GM12878 (cell line): ENCODE measurements at regions not wholly inside any gene's neighbourhood (a gene's known extent, or its start where the extent isn't known, plus 50 kb on each side); places are given as distances from the start of the nearest gene placed in this dataset.

Experiments used
- ATAC-seq: fragments of 200-7000 bp; cut with Tn5 transposase; 3 replicates; pipeline ENCODE4 v1.9.1; 2020; ENCODE audit warnings: mild to moderate bottlenecking, moderate library complexity
- BruUV-seq: library from RNA; stranded (reverse); fragments of 400-500 nt; replicated peaks from 2 replicates; lab custom pipeline; 2021; lab: Mats Ljungman, UMichigan
- CTCF ChIA-PET: fragments of 300-600 bp; sonication (Branson Sonifier 250); formaldehyde crosslinking; extraction: SDS; loops from one replicate; lab custom pipeline; 2021; ENCODE audit warnings: inconsistent platforms; lab: Yijun Ruan, JAX
- POLR2A ChIA-PET: fragments of 350-600 bp; formaldehyde crosslinking; extraction: SDS; loops from one replicate; lab custom pipeline; 2021; ENCODE audit warnings: inconsistent platforms; lab: Charles Lee
- RAD21 ChIA-PET: fragments of 300-600 bp; sonication (Branson Sonifier 250); formaldehyde crosslinking; loops from one replicate; lab custom pipeline; 2023; ENCODE audit warnings: antibody characterized with exemption; ENCODE audit not compliant: unreplicated experiment; lab: Charles Lee
- SMC1A ChIA-PET: fragments of 300-600 bp; sonication (Branson Sonifier 250); formaldehyde crosslinking; loops from one replicate; lab custom pipeline; 2023; ENCODE audit not compliant: unreplicated experiment, uncharacterized antibody; lab: Charles Lee
- DNase-seq: peaks from one replicate; pipeline ENCODE4 v3.0.0-alpha.2; 2011; ENCODE audit warnings: low read depth, low spot score
- FAIRE-seq: peaks from 3 replicates; lab custom pipeline; 2011; peaks lifted over from hg19 to GRCh38; lab: Jason Lieb, UNC
- H2AFZ ChIP-seq: 2 replicates; pipeline ENCODE4 v1.6.0; 2011; ENCODE audit warnings: low read depth, low read length, control low read depth; ENCODE audit not compliant: control insufficient read depth
- H3K27ac ChIP-seq: 2 replicates; pipeline ENCODE4 v1.5.1; 2011; ENCODE audit warnings: control low read depth; ENCODE audit not compliant: control insufficient read depth, insufficient read depth
- H3K27me3 ChIP-seq, 2 experiments: replicated peaks in 1 of 2; 2 replicates each; pipeline versions ENCODE4 v1.6.0 to v1.6.1; 2011; ENCODE audit warnings: low read length in 1 of 2; ENCODE audit not compliant: control insufficient read depth in 2 of 2, insufficient read depth in 2 of 2
- H3K36me3 ChIP-seq, 2 experiments: 2 replicates each; pipeline ENCODE4 v1.5.1; 2011; ENCODE audit warnings: low read length in 1 of 2; ENCODE audit not compliant: control insufficient read depth in 2 of 2, insufficient read depth in 2 of 2
- H3K4me1 ChIP-seq: 2 replicates; pipeline ENCODE4 v1.6.1; 2011; ENCODE audit warnings: mild to moderate bottlenecking, low read length, moderate library complexity, mixed read lengths; ENCODE audit not compliant: control insufficient read depth, insufficient read depth
- H3K4me2 ChIP-seq: 2 replicates; pipeline ENCODE4 v1.6.0; 2011; ENCODE audit warnings: control low read depth; ENCODE audit not compliant: control insufficient read depth, insufficient read depth
- H3K4me3 ChIP-seq: fragments of 200-600 bp; sonication (generic); 2 replicates; pipeline ENCODE4 v1.5.1; 2016
- H3K79me2 ChIP-seq: 2 replicates; pipeline ENCODE4 v1.6.0; 2011; ENCODE audit warnings: low read length; ENCODE audit not compliant: control insufficient read depth, insufficient read depth
- H3K9ac ChIP-seq: 2 replicates; pipeline ENCODE4 v1.8.0; 2011; ENCODE audit warnings: low read length, control low read depth, mixed read lengths; ENCODE audit not compliant: control insufficient read depth, insufficient read depth
- H3K9me3 ChIP-seq: replicated peaks from 3 replicates; pipeline ENCODE4 v1.5.1; 2011; ENCODE audit warnings: mild to moderate bottlenecking, low read length; ENCODE audit not compliant: control insufficient read depth, insufficient read depth
- H4K20me1 ChIP-seq: 2 replicates; pipeline ENCODE4 v1.6.0; 2011; ENCODE audit not compliant: control insufficient read depth, insufficient read depth
- ATF2 ChIP-seq: IDR thresholded peaks from 2 replicates; pipeline ENCODE4 v1.6.1; 2012; ENCODE audit warnings: low read length, inconsistent platforms
- CTCF ChIP-seq, 3 experiments: IDR thresholded peaks in 2 of 3; conservative IDR thresholded peaks in 1 of 3; 2 replicates each; pipeline ENCODE4 v1.5.1; 2011; ENCODE audit warnings: low read depth in 3 of 3, low read length in 3 of 3, mild to moderate bottlenecking in 3 of 3, control low read depth in 2 of 3, moderate library complexity in 2 of 3, inconsistent platforms in 1 of 3, mixed read lengths in 1 of 3; ENCODE audit not compliant: control insufficient read depth in 2 of 3, insufficient read depth in 1 of 3; ENCODE audit errors: extremely low read depth in 1 of 3
- E2F4 ChIP-seq: IDR thresholded peaks from 2 replicates; pipeline ENCODE4 v1.6.1; 2012; ENCODE audit warnings: low read depth, low read length, improper control_type of control experiment
- FOXK2 ChIP-seq: fragments of 450-650 bp; IDR thresholded peaks from 2 replicates; pipeline ENCODE4 v1.6.1; 2017; ENCODE audit warnings: mild to moderate bottlenecking, moderate library complexity
- MAX ChIP-seq: IDR thresholded peaks from 2 replicates; pipeline ENCODE4 v1.6.1; 2012; ENCODE audit warnings: low read depth, low read length, improper control_type of control experiment
- NR2F1 ChIP-seq: fragments of 450-650 bp; conservative IDR thresholded peaks from 2 replicates; pipeline ENCODE4 v1.6.1; 2017; ENCODE audit warnings: mild to moderate bottlenecking
- NRF1 ChIP-seq: conservative IDR thresholded peaks from 2 replicates; pipeline ENCODE4 v1.6.1; 2011; ENCODE audit warnings: mild to moderate bottlenecking, low read depth, low read length, improper control_type of control experiment
- PKNOX1 ChIP-seq: fragments of 450-650 bp; IDR thresholded peaks from 2 replicates; pipeline ENCODE4 v1.6.1; 2016; ENCODE audit warnings: mild to moderate bottlenecking
- USF1 ChIP-seq: IDR thresholded peaks from 2 replicates; pipeline ENCODE4 v1.6.1; 2011; ENCODE audit warnings: borderline replicate concordance, low read depth, mild to moderate bottlenecking, moderate library complexity, mixed read lengths, low read length; ENCODE audit not compliant: insufficient read depth; ENCODE audit errors: extremely low read length
- ZSCAN29 ChIP-seq: fragments of 450-650 bp; IDR thresholded peaks from 2 replicates; pipeline ENCODE4 v1.6.1; 2017; ENCODE audit warnings: mild to moderate bottlenecking, moderate library complexity
- WGBS: methylation state at CpG from one replicate; pipeline ENCODE4 v1.1.6; 2016; ENCODE audit warnings: low lambda C conversion rate; ENCODE audit not compliant: insufficient replicate concordance, insufficient coverage; ENCODE audit errors: missing lambda C conversion rate; 5-methylcytosine and 5-hydroxymethylcytosine counted together
- in situ Hi-C: fragments of 300-500 bp; cut with MboI; formaldehyde crosslinking; loops from 9 replicates; pipeline ENCODE4 v1.14.3; 2018; ENCODE audit warnings: mixed read lengths
- intact Hi-C: fragments of 100-400 bp; cut with micrococcal nuclease; formaldehyde crosslinking; loops from one replicate; pipeline ENCODE4 v1.14.2; 2022; ENCODE audit not compliant: unreplicated experiment

- TF ChIP-seq ATF2 = no peak
Measured at GRCh38 chr16:72501739-72502593, 330.0 kb upstream of the PMFBP1 start (continued).

- no peak for ATAC-seq
- TF ChIP-seq NRF1 = no peak
- TF ChIP-seq CTCF (IDR thresholded peaks at IDR 0.05 in 2 of 3, conservative IDR thresholded peaks at IDR 0.05 in 1 of 3; ENCODE audit: control insufficient read depth in 2 of 3, extremely low read depth in 1 of 3, insufficient read depth in 1 of 3, low read depth in 3 of 3, low read length in 3 of 3) = no peak
- TF ChIP-seq USF1 = no peak
- TF ChIP-seq MAX = no peak
- TF ChIP-seq FOXK2 = no peak
- no peak for TF ChIP-seq E2F4
- TF ChIP-seq ZSCAN29 = no peak
- TF ChIP-seq NR2F1 = no peak
- no peak for TF ChIP-seq PKNOX1
Measured at GRCh38 chr16:72500545-72500944, 328.6 kb upstream of the PMFBP1 start.

More at GRCh38 chr16:72500545-72500944, 328.6 kb upstream of the PMFBP1 start:
- Histone ChIP-seq H3K27ac (no peak overlapping the region), H3K4me2 (no peak overlapping the region), H4K20me1 (no peaks in the 10 kb centered on the region), H3K4me3 (no peak overlapping the region), H3K9ac (no peak overlapping the region), H3K9me3 (no peaks in the 10 kb centered on the region), H3K27me3 (no peaks in the 10 kb centered on the region), H2AFZ (no peak overlapping the region), H3K79me2 (no peaks in the 10 kb centered on the region), H3K4me1 (no peaks in the 10 kb centered on the region), H3K36me3 (no peaks in the 10 kb centered on the region)
- BruUV-seq = no TSS peak
- RAD21 ChIA-PET = interaction anchor here (0.8 to 1.0 kb wide), 2 partner anchors 158 to 336 kb away, joined by 4 read pairs; no protein-coding TSS in a partner anchor
- WGBS = 96% methylated on average over 5 of the region's 5 CpGs
- SMC1A ChIA-PET = interaction anchor here (0.6 to 5.5 kb wide), 12 partner anchors 9 to 1378 kb away, joined by 3 to 33 read pairs (median 4); no protein-coding TSS in a partner anchor
- intact Hi-C loops = loop anchor here (5.0 to 10.0 kb wide), 4 partner anchors 284 to 1457 kb away; no protein-coding TSS in a partner anchor
- no peak for FAIRE-seq
- POLR2A ChIA-PET = no interaction called here
- no peak for DNase-seq
- in situ Hi-C loops = no loop called here
- CTCF ChIA-PET = interaction anchor here (0.7 to 3.1 kb wide), 11 partner anchors 9 to 1378 kb away, joined by 3 to 14 read pairs (median 4); no protein-coding TSS in a partner anchor
